Spleen (tissue), 11 donors: ENCODE measurements at regions not wholly inside any gene's neighbourhood (a gene's known extent, or its start where the extent isn't known, plus 50 kb on each side); places are given as distances from the start of the nearest gene placed in this dataset.
A peak's percentile ranks its signal among the peaks of the same experiment; 100 is the strongest.

Experiments
- DNase-seq: peaks from one replicate; pipeline ENCODE4 v3.0.0-alpha.2; 2020
- H3K27ac ChIP-seq, 8 donors: fragments of 200-600 bp; sonication (generic) in 7 of 8; 1 replicate in 4 of 8; 2 replicates in 4 of 8; pipeline versions ENCODE4 v1.5.0 to v1.8.0; 2016 to 2021; ENCODE audit warnings: inconsistent platforms in 4 of 8, mild to moderate bottlenecking in 4 of 8, moderate library complexity in 1 of 8
- H3K27me3 ChIP-seq, 7 donors: fragments of 200-600 bp; sonication (generic) in 6 of 7; replicated peaks in 1 of 7; 1 replicate in 4 of 7; 2 replicates in 3 of 7; pipeline versions ENCODE4 v1.5.0 to v1.8.0; 2016 to 2021; ENCODE audit warnings: inconsistent platforms in 3 of 7, mild to moderate bottlenecking in 1 of 7
- H3K36me3 ChIP-seq, 6 donors: fragments of 200-600 bp; sonication (generic) in 5 of 6; 1 replicate in 4 of 6; 2 replicates in 2 of 6; pipeline versions ENCODE4 v1.5.0 to v1.8.0; 2016 to 2021; ENCODE audit warnings: inconsistent platforms in 2 of 6
- H3K4me1 ChIP-seq, 6 donors: fragments of 200-600 bp; sonication (generic) in 5 of 6; 1 replicate in 3 of 6; 2 replicates in 3 of 6; pipeline versions ENCODE4 v1.5.0 to v1.8.0; 2016 to 2021; ENCODE audit warnings: inconsistent platforms in 3 of 6
- H3K4me3 ChIP-seq, 8 donors: fragments of 200-600 bp; sonication (generic) in 7 of 8; 1 replicate in 4 of 8; 2 replicates in 4 of 8; pipeline versions ENCODE4 v1.5.0 to v1.8.0; 2016 to 2021; ENCODE audit warnings: inconsistent platforms in 4 of 8, mild to moderate bottlenecking in 4 of 8, moderate library complexity in 2 of 8
- H3K9me3 ChIP-seq, 8 donors: fragments of 200-600 bp; sonication (generic) in 7 of 8; 1 replicate in 4 of 8; 2 replicates in 4 of 8; pipeline versions ENCODE4 v1.5.0 to v1.8.0; 2016 to 2021; ENCODE audit warnings: inconsistent platforms in 4 of 8
- CTCF ChIP-seq, 11 experiments: fragments of 200-600 bp in 7 of 11; fragments of 450-650 bp in 4 of 11; sonication (generic) in 4 of 11; IDR thresholded peaks in 8 of 11; conservative IDR thresholded peaks in 3 of 11; 1 replicate in 7 of 11; 2 replicates in 4 of 11; pipeline versions ENCODE4 v1.4.0 to v1.8.0; 2016 to 2021; ENCODE audit warnings: antibody characterized with exemption in 11 of 11, inconsistent platforms in 4 of 11, mild to moderate bottlenecking in 1 of 11
- POLR2A ChIP-seq, 3 donors: fragments of 450-650 bp; IDR thresholded peaks; one replicate each; pipeline ENCODE4 v1.5.1; 2017; ENCODE audit warnings: antibody characterized with exemption in 3 of 3, mild to moderate bottlenecking in 1 of 3
- POLR2AphosphoS5 ChIP-seq, 3 donors: sonication (generic); formaldehyde crosslinking; IDR thresholded peaks; one replicate each; pipeline ENCODE4 v1.5.1; 2017; ENCODE audit warnings: antibody characterized with exemption in 3 of 3
- WGBS, 5 donors: extraction: QIAGEN DNeasy Blood & Tissue Kit in 3 of 5; methylation state at CpG; one replicate each; pipeline versions ENCODE4 v1.1.5 to v1.1.7; 2013 to 2018; 5-methylcytosine and 5-hydroxymethylcytosine counted together
- intact Hi-C: fragments of 100-400 bp; cut with DNase I; formaldehyde crosslinking; loops from one replicate; pipeline ENCODE4 v1.15.0; 2023; ENCODE audit warnings: low total_unique reads
- donor health status: healthy with polysubstance abuse.
- donor health status: DM: no; HTN: no; CAD: no; lungs with moderate emphysema.
- donor health status: DM: no; HTN: no; CAD: no.
- donor health status: Bipolar disorder and iron deficiency.
- donor health status: healthy.
- donor health status: DM: no; HTN: no; CAD: no.
- donor health status: DM: yes; HTN: yes; CAD: no.

- WGBS, 5 donors, result 66 to 78% (median 69%) methylated on average over 6 of the region's 6 CpGs
- Histone ChIP-seq H3K36me3 (no peaks in the 10 kb centered on the region), H3K27me3 (no peaks in the 10 kb centered on the region), H3K4me3 (no peak overlapping the region), H3K27ac (no peak overlapping the region), H3K9me3 (peaks cover 0 to 3% (median 0%) of the 10 kb centered on the region in 8 donors), H3K4me1 (no peaks in the 10 kb centered on the region)
- TF ChIP-seq CTCF (IDR thresholded peaks at IDR 0.05 in 8 of 11, conservative IDR thresholded peaks at IDR 0.05 in 3 of 11), result no peak
- no peak for TF ChIP-seq POLR2AphosphoS5 (IDR thresholded peaks at IDR 0.05)
- no peak for TF ChIP-seq POLR2A (IDR thresholded peaks at IDR 0.05)
- DNase-seq, result no peak
- intact Hi-C loops, result no loop called here
Measured at GRCh38 chr2:62424899-62425298, 81.1 kb downstream of the TMEM17 start.

GRCh38 chr2:62423883-62424458 lies 82.0 kb downstream of the TMEM17 start:
- TF ChIP-seq POLR2AphosphoS5 (IDR thresholded peaks at IDR 0.05), result no peak
- 88 to 96% (median 94%) methylated on average over 3 of the region's 3 CpGs for WGBS, 5 donors
- DNase-seq, result no peak
- H3K27me3 ChIP-seq, result no peaks in the 10 kb centered on the region
- no peak overlapping the region for H3K4me3 ChIP-seq
- H3K27ac ChIP-seq, result no peak overlapping the region
- H3K4me1 ChIP-seq, result no peaks in the 10 kb centered on the region
- H3K9me3 ChIP-seq, result peaks cover 0 to 11% (median 8%) of the 10 kb centered on the region in 8 donors
- no peaks in the 10 kb centered on the region for H3K36me3 ChIP-seq
- intact Hi-C loops, result no loop called here

- no peak overlapping the region for H3K4me3 ChIP-seq
- intact Hi-C loops, result no loop called here
- no peaks in the 10 kb centered on the region for H3K27me3 ChIP-seq
- TF ChIP-seq POLR2A (IDR thresholded peaks at IDR 0.05) (no peak), CTCF (IDR thresholded peaks at IDR 0.05 in 8 of 11, conservative IDR thresholded peaks at IDR 0.05 in 3 of 11) (no peak), POLR2AphosphoS5 (IDR thresholded peaks at IDR 0.05) (no peak)
- no peaks in the 10 kb centered on the region for H3K4me1 ChIP-seq
- DNase-seq, result no peak
- WGBS, 5 donors, result 86 to 91% (median 89%) methylated on average over 6 of the region's 6 CpGs
- no peaks in the 10 kb centered on the region for H3K36me3 ChIP-seq
- no peak overlapping the region for H3K27ac ChIP-seq
- peaks cover 0 to 17% (median 12%) of the 10 kb centered on the region in 8 donors for H3K9me3 ChIP-seq
Measured at GRCh38 chr2:62423235-62423634, 82.8 kb downstream of the TMEM17 start.

- H3K4me3 ChIP-seq, result peak overlapping the region in 1 of 8 donors; percentile 5
- no peaks in the 10 kb centered on the region for H3K27me3 ChIP-seq
- intact Hi-C loops, result no loop called here
- no peak for DNase-seq
- peaks cover 4 to 22% (median 18%) of the 10 kb centered on the region in 6 donors for H3K4me1 ChIP-seq
- TF ChIP-seq POLR2A (IDR thresholded peaks at IDR 0.05), result no peak
- no peaks in the 10 kb centered on the region for H3K36me3 ChIP-seq
- 88 to 94% (median 92%) methylated on average over 2 of the region's 2 CpGs for WGBS, 5 donors
- H3K27ac ChIP-seq, result peak overlapping the region in 1 of 8 donors; percentile 63
- H3K9me3 ChIP-seq, result peaks cover 0 to 17% (median 12%) of the 10 kb centered on the region in 8 donors
Measured at GRCh38 chr2:62415518-62415917, 90.5 kb downstream of the TMEM17 start.

- intact Hi-C loops, result no loop called here
- no peak for DNase-seq
- H3K27ac ChIP-seq, result peak overlapping the region in 2 of 8 donors; percentile 15 to 63
- no peaks in the 10 kb centered on the region for H3K36me3 ChIP-seq
- peaks cover 4 to 26% (median 21%) of the 10 kb centered on the region in 6 donors for H3K4me1 ChIP-seq
- peak overlapping the region in 1 of 8 donors; percentile 5 for H3K4me3 ChIP-seq
- WGBS, 5 donors, result 22 to 56% (median 33%) methylated on average over 4 of the region's 4 CpGs
- TF ChIP-seq POLR2AphosphoS5 (IDR thresholded peaks at IDR 0.05) (no peak), POLR2A (IDR thresholded peaks at IDR 0.05) (no peak), CTCF (IDR thresholded peaks at IDR 0.05 in 8 of 11, conservative IDR thresholded peaks at IDR 0.05 in 3 of 11) (no peak)
- H3K9me3 ChIP-seq, result peaks cover 0 to 15% (median 12%) of the 10 kb centered on the region in 8 donors
- no peaks in the 10 kb centered on the region for H3K27me3 ChIP-seq
Measured at GRCh38 chr2:62415019-62415431, 91.0 kb downstream of the TMEM17 start.
